Neural progenitor cell (in vitro differentiated cells): ENCODE measurements at regions not wholly inside any gene's neighbourhood (a gene's known extent, or its start where the extent isn't known, plus 50 kb on each side); places are given as distances from the start of the nearest gene placed in this dataset.
"Not testable (repeated sequence)": the region's sequence is repeated elsewhere in the genome, so short reads cannot be mapped to it uniquely, and the experiment has no call there.

Experiments
- DNase-seq: peaks from one replicate; pipeline ENCODE4 v3.0.0-alpha.2; 2016; ENCODE audit warnings: low spot score
- H2AFZ ChIP-seq: fragments of 200-600 bp; sonication (generic); replicated peaks from 2 replicates; pipeline ENCODE4 v1.6.1; 2016; ENCODE audit warnings: antibody characterized with exemption
- H3F3A ChIP-seq: fragments of 200-600 bp; sonication (generic); 2 replicates; pipeline ENCODE4 v1.6.1; 2016; ENCODE audit warnings: antibody characterized with exemption, low read depth
- H3K27ac ChIP-seq: fragments of 200-600 bp; sonication (generic); 2 replicates; pipeline ENCODE4 v1.5.1; 2016; ENCODE audit warnings: mild to moderate bottlenecking
- H3K27me3 ChIP-seq: fragments of 200-600 bp; sonication (generic); 2 replicates; pipeline ENCODE4 v1.6.1; 2016; ENCODE audit warnings: mild to moderate bottlenecking, moderate library complexity
- H3K36me3 ChIP-seq: fragments of 200-600 bp; sonication (generic); 2 replicates; pipeline ENCODE4 v1.5.1; 2016
- H3K4me1 ChIP-seq: fragments of 200-600 bp; sonication (generic); 2 replicates; pipeline ENCODE4 v1.6.1; 2016; ENCODE audit warnings: mixed run types
- H3K4me2 ChIP-seq: fragments of 200-600 bp; sonication (generic); 2 replicates; pipeline ENCODE4 v1.6.1; 2016
- H3K4me3 ChIP-seq: fragments of 200-600 bp; sonication (generic); 2 replicates; pipeline ENCODE4 v1.5.1; 2016
- H3K79me2 ChIP-seq: fragments of 200-600 bp; sonication (generic); 2 replicates; pipeline ENCODE4 v1.6.1; 2016; ENCODE audit warnings: low read depth
- H3K9ac ChIP-seq: fragments of 200-600 bp; sonication (generic); 2 replicates; pipeline ENCODE4 v1.6.1; 2016
- H3K9me3 ChIP-seq: fragments of 200-600 bp; sonication (generic); 2 replicates; pipeline ENCODE4 v1.5.1; 2016; ENCODE audit warnings: low read depth
- H4K20me1 ChIP-seq: fragments of 200-600 bp; sonication (generic); 2 replicates; pipeline ENCODE4 v1.6.1; 2016; ENCODE audit warnings: low read depth
- H3K27ac Mint-ChIP-seq: 3 replicates; pipeline ENCODE4 v1.8.0; 2021; ENCODE audit warnings: mixed read lengths
- H3K27me3 Mint-ChIP-seq: 2 replicates; pipeline ENCODE4 v1.8.0; 2022; ENCODE audit warnings: low read depth, mild to moderate bottlenecking, inconsistent platforms, moderate library complexity, mixed read lengths; ENCODE audit not compliant: insufficient read depth
- H3K36me3 Mint-ChIP-seq: 3 replicates; pipeline ENCODE4 v1.8.0; 2021; ENCODE audit warnings: mixed read lengths
- H3K4me1 Mint-ChIP-seq: 3 replicates; pipeline ENCODE4 v1.8.0; 2021; ENCODE audit warnings: mixed read lengths
- H3K4me3 Mint-ChIP-seq: 3 replicates; pipeline ENCODE4 v1.8.0; 2021; ENCODE audit warnings: mild to moderate bottlenecking, moderate library complexity, mixed read lengths
- H3K9me3 Mint-ChIP-seq: 3 replicates; pipeline ENCODE4 v1.8.0; 2020; ENCODE audit warnings: mixed read lengths
- EZH2 ChIP-seq: fragments of 200-600 bp; sonication (generic); IDR thresholded peaks from 2 replicates; pipeline ENCODE4 v1.6.1; 2017; ENCODE audit warnings: antibody characterized with exemption, mild to moderate bottlenecking, moderate library complexity
- EZH2phosphoT487 ChIP-seq: fragments of 200-600 bp; sonication (generic); IDR thresholded peaks from 2 replicates; pipeline ENCODE4 v1.6.1; 2017; ENCODE audit warnings: antibody characterized with exemption
- TF ChIP-seq, protein P1 (sequence below): fragments of 200-600 bp; sonication (generic); IDR thresholded peaks from 2 replicates; pipeline ENCODE4 v1.5.1; 2017; ENCODE audit warnings: antibody characterized with exemption, mild to moderate bottlenecking

DNA sequence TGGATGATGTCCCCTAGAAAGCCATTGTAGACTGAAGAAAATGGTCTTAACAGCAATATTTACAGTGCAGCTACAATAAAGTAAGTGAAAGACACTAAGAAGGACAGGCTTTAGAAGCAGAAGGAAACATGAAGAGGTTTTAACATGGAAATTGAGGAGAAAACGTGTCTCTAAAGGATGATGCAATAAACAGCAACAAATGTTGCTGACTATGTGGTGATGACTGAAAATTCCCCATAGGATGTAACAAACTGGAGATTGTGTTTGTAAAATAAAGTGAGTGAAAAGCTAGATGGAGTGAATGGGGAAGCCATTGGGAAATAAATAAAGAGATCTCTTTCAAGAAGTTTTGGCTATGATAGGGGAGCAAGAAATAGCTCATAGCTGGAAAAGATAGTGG lies 186.7 kb upstream of the IPO5 start:
- Histone ChIP-seq H3K9ac (no peak overlapping the region), H4K20me1 (no peaks in the 10 kb centered on the region), H3K4me1 (no peaks in the 10 kb centered on the region), H3K27ac (no peak overlapping the region), H3K79me2 (no peaks in the 10 kb centered on the region), H3K36me3 (no peaks in the 10 kb centered on the region), H2AFZ (no peak overlapping the region), H3K4me3 (no peak overlapping the region), H3F3A (no peaks in the 10 kb centered on the region), H3K27me3 (no peaks in the 10 kb centered on the region), H3K9me3 (no peaks in the 10 kb centered on the region), H3K4me2 (no peak overlapping the region)
- Mint-ChIP-seq H3K4me1 (no peaks in the 10 kb centered on the region), H3K27ac (no peak overlapping the region), H3K36me3 (no peaks in the 10 kb centered on the region), H3K9me3 (peaks cover 2% of the 10 kb centered on the region), H3K4me3 (no peak overlapping the region), H3K27me3 (no peaks in the 10 kb centered on the region)
- DNase-seq, result no peak
- TF ChIP-seq EZH2phosphoT487 (no peak), EZH2 (no peak)
- TF ChIP-seq, protein P1, sequence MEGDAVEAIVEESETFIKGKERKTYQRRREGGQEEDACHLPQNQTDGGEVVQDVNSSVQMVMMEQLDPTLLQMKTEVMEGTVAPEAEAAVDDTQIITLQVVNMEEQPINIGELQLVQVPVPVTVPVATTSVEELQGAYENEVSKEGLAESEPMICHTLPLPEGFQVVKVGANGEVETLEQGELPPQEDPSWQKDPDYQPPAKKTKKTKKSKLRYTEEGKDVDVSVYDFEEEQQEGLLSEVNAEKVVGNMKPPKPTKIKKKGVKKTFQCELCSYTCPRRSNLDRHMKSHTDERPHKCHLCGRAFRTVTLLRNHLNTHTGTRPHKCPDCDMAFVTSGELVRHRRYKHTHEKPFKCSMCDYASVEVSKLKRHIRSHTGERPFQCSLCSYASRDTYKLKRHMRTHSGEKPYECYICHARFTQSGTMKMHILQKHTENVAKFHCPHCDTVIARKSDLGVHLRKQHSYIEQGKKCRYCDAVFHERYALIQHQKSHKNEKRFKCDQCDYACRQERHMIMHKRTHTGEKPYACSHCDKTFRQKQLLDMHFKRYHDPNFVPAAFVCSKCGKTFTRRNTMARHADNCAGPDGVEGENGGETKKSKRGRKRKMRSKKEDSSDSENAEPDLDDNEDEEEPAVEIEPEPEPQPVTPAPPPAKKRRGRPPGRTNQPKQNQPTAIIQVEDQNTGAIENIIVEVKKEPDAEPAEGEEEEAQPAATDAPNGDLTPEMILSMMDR, result no peak

DNA sequence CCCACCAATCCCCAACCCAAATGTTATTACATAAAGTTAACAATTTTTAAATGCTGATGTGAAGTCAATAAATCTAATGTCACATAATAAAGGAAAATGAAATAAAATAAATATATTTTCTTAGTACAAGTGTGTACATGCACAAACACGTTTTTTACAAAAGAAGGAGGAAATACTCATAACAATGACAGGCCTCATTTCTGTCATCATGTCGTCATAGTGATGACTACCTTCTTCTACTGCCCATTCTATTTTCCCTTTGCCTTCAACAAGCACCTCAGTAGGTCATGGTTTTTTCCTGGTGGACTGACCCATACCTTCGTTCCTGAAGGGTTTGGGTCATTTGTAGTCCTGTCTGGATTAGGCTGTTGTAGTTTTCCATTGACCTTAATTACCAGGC lies 185.3 kb upstream of the IPO5 start:
- H3K4me3 Mint-ChIP-seq, result no peak overlapping the region
- H3K79me2 ChIP-seq, result no peaks in the 10 kb centered on the region
- H3K4me2 ChIP-seq, result no peak overlapping the region
- no peaks in the 10 kb centered on the region for H3K27me3 Mint-ChIP-seq
- no peak overlapping the region for H3K4me3 ChIP-seq
- no peaks in the 10 kb centered on the region for H3K4me1 ChIP-seq
- H3K9me3 ChIP-seq, result no peaks in the 10 kb centered on the region
- no peak overlapping the region for H3K27ac ChIP-seq
- peaks cover 2% of the 10 kb centered on the region for H3K9me3 Mint-ChIP-seq
- TF ChIP-seq EZH2 (no peak), EZH2phosphoT487 (no peak)
- TF ChIP-seq, protein P1, result no peak
- no peaks in the 10 kb centered on the region for H3K36me3 ChIP-seq
- no peak for DNase-seq
- H2AFZ ChIP-seq, result no peak overlapping the region
- no peaks in the 10 kb centered on the region for H3K4me1 Mint-ChIP-seq
- H3K27ac Mint-ChIP-seq, result no peak overlapping the region
- no peaks in the 10 kb centered on the region for H3F3A ChIP-seq
- no peaks in the 10 kb centered on the region for H3K27me3 ChIP-seq
- H3K9ac ChIP-seq, result no peak overlapping the region
- no peaks in the 10 kb centered on the region for H3K36me3 Mint-ChIP-seq
- H4K20me1 ChIP-seq, result no peaks in the 10 kb centered on the region

DNA sequence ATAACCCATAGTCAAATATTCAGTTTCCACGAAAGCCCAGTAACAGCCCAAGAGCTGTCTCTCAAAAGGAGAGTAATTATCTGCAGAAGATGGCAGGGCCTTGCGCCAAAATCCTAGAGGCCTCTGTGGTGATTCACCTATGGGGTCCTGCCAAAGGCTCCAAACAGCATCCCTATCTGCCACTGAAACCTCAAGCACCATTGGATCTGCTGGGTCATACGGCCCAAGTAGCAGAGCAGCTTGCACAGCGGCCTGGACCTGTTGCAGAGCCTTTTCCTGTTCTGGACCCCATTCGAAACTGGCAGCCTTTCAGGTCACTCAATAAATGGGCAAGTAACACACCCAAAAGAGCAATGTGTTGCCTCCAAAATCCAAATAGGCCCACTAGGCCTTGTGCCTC lies 183.2 kb upstream of the IPO5 start:
- not testable (repeated sequence) for H3K4me3 Mint-ChIP-seq, H3K79me2 ChIP-seq, H2AFZ ChIP-seq, DNase-seq, H3K4me2 ChIP-seq, H3K36me3 ChIP-seq, H3F3A ChIP-seq, H3K9ac ChIP-seq, H3K4me1 Mint-ChIP-seq, H4K20me1 ChIP-seq, H3K27me3 Mint-ChIP-seq, H3K9me3 ChIP-seq, H3K4me3 ChIP-seq, H3K27me3 ChIP-seq, H3K9me3 Mint-ChIP-seq, H3K27ac Mint-ChIP-seq, H3K4me1 ChIP-seq, H3K36me3 Mint-ChIP-seq, H3K27ac ChIP-seq

DNA sequence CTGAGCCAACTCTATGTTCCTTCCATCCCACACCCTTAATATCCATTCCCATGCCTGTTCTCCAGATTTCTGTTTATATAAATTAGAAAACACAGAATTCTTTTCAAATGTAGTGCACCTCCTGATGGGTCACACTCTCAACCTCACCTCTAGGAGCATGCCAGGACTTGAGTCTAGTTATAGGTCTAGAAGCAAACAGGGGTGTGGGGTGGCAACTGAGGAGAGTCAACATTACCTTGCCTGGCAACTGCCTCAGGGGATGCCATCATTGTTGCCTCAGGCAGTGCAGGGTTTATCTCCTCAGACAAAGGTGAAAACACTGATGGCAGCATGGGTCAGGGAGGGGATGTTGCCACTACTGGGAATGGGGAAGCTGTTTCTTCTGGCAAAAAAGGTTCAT lies 181.0 kb upstream of the IPO5 start:
- not testable (repeated sequence) for H2AFZ ChIP-seq, DNase-seq, H3F3A ChIP-seq, H3K4me1 Mint-ChIP-seq, H3K4me2 ChIP-seq, H3K4me1 ChIP-seq, H3K27me3 Mint-ChIP-seq, H3K9me3 ChIP-seq, H3K4me3 ChIP-seq, H3K36me3 Mint-ChIP-seq, H3K9ac ChIP-seq, H4K20me1 ChIP-seq, H3K4me3 Mint-ChIP-seq, H3K27ac ChIP-seq, H3K79me2 ChIP-seq, H3K27ac Mint-ChIP-seq, H3K9me3 Mint-ChIP-seq, H3K27me3 ChIP-seq, H3K36me3 ChIP-seq

DNA sequence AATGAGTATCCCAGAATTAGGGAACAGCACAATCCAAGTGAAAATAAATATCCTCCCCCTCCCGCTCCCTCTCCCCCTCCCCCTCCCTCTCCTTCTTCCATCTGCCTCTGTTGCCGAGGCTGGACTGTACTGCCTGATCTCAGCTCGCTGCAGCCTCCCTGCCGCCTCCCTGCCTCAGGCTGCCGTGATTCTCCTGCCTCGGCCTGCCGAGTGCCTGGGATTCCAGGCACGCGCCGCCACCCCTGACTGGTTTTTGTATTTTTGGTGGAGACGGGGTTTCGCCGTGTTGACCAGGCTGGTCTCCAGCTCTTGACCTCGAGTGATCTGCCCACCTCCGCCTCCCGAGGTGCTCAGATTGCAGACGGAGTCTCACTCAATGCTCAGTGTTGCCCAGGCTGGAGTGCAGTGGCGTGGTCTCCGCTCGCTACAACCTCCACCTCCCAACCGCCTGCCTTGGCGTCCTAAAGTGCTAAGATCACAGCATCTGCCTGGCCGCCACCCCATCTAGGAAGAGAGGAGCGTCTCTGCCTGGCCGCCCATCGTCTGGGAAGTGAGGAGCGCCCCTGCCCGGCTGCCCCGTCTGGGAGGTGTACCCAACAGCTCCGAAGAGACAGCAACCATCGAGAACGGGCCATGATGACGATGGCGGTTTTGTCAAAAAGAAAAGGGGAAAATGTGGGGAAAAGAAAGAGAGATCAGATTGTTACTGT lies 178.9 kb upstream of the IPO5 start:
- H3K9ac ChIP-seq, H3K27me3 Mint-ChIP-seq, H4K20me1 ChIP-seq, H3K27me3 ChIP-seq, H3K4me3 Mint-ChIP-seq, H3K36me3 ChIP-seq, H3K9me3 Mint-ChIP-seq, H3K36me3 Mint-ChIP-seq, H3K9me3 ChIP-seq, H3F3A ChIP-seq, H3K4me1 Mint-ChIP-seq, H3K4me3 ChIP-seq, H3K27ac ChIP-seq, H3K4me1 ChIP-seq, H3K4me2 ChIP-seq, H3K79me2 ChIP-seq, DNase-seq, H3K27ac Mint-ChIP-seq, H2AFZ ChIP-seq: not testable (repeated sequence)
